GM12878 (cell line): ENCODE measurements at regions not wholly inside any gene's neighbourhood (a gene's known extent, or its start where the extent isn't known, plus 50 kb on each side); places are given as distances from the start of the nearest gene placed in this dataset.

Experiments used
- ATAC-seq: fragments of 200-7000 bp; cut with Tn5 transposase; 3 replicates; pipeline ENCODE4 v1.9.1; 2020; ENCODE audit warnings: mild to moderate bottlenecking, moderate library complexity
- BruUV-seq: library from RNA; stranded (reverse); fragments of 400-500 nt; replicated peaks from 2 replicates; lab custom pipeline; 2021; lab: Mats Ljungman, UMichigan
- CTCF ChIA-PET: fragments of 300-600 bp; sonication (Branson Sonifier 250); formaldehyde crosslinking; extraction: SDS; loops from one replicate; lab custom pipeline; 2021; ENCODE audit warnings: inconsistent platforms; lab: Yijun Ruan, JAX
- POLR2A ChIA-PET: fragments of 350-600 bp; formaldehyde crosslinking; extraction: SDS; loops from one replicate; lab custom pipeline; 2021; ENCODE audit warnings: inconsistent platforms; lab: Charles Lee
- RAD21 ChIA-PET: fragments of 300-600 bp; sonication (Branson Sonifier 250); formaldehyde crosslinking; loops from one replicate; lab custom pipeline; 2023; ENCODE audit warnings: antibody characterized with exemption; ENCODE audit not compliant: unreplicated experiment; lab: Charles Lee
- SMC1A ChIA-PET: fragments of 300-600 bp; sonication (Branson Sonifier 250); formaldehyde crosslinking; loops from one replicate; lab custom pipeline; 2023; ENCODE audit not compliant: unreplicated experiment, uncharacterized antibody; lab: Charles Lee
- DNase-seq: peaks from one replicate; pipeline ENCODE4 v3.0.0-alpha.2; 2011; ENCODE audit warnings: low read depth, low spot score
- FAIRE-seq: peaks from 3 replicates; lab custom pipeline; 2011; peaks lifted over from hg19 to GRCh38; lab: Jason Lieb, UNC
- H2AFZ ChIP-seq: 2 replicates; pipeline ENCODE4 v1.6.0; 2011; ENCODE audit warnings: low read depth, low read length, control low read depth; ENCODE audit not compliant: control insufficient read depth
- H3K27ac ChIP-seq: 2 replicates; pipeline ENCODE4 v1.5.1; 2011; ENCODE audit warnings: control low read depth; ENCODE audit not compliant: control insufficient read depth, insufficient read depth
- H3K27me3 ChIP-seq, 2 experiments: replicated peaks in 1 of 2; 2 replicates each; pipeline versions ENCODE4 v1.6.0 to v1.6.1; 2011; ENCODE audit warnings: low read length in 1 of 2; ENCODE audit not compliant: control insufficient read depth in 2 of 2, insufficient read depth in 2 of 2
- H3K36me3 ChIP-seq, 2 experiments: 2 replicates each; pipeline ENCODE4 v1.5.1; 2011; ENCODE audit warnings: low read length in 1 of 2; ENCODE audit not compliant: control insufficient read depth in 2 of 2, insufficient read depth in 2 of 2
- H3K4me1 ChIP-seq: 2 replicates; pipeline ENCODE4 v1.6.1; 2011; ENCODE audit warnings: mild to moderate bottlenecking, low read length, moderate library complexity, mixed read lengths; ENCODE audit not compliant: control insufficient read depth, insufficient read depth
- H3K4me2 ChIP-seq: 2 replicates; pipeline ENCODE4 v1.6.0; 2011; ENCODE audit warnings: control low read depth; ENCODE audit not compliant: control insufficient read depth, insufficient read depth
- H3K4me3 ChIP-seq: fragments of 200-600 bp; sonication (generic); 2 replicates; pipeline ENCODE4 v1.5.1; 2016
- H3K79me2 ChIP-seq: 2 replicates; pipeline ENCODE4 v1.6.0; 2011; ENCODE audit warnings: low read length; ENCODE audit not compliant: control insufficient read depth, insufficient read depth
- H3K9ac ChIP-seq: 2 replicates; pipeline ENCODE4 v1.8.0; 2011; ENCODE audit warnings: low read length, control low read depth, mixed read lengths; ENCODE audit not compliant: control insufficient read depth, insufficient read depth
- H3K9me3 ChIP-seq: replicated peaks from 3 replicates; pipeline ENCODE4 v1.5.1; 2011; ENCODE audit warnings: mild to moderate bottlenecking, low read length; ENCODE audit not compliant: control insufficient read depth, insufficient read depth
- H4K20me1 ChIP-seq: 2 replicates; pipeline ENCODE4 v1.6.0; 2011; ENCODE audit not compliant: control insufficient read depth, insufficient read depth
- CBFB ChIP-seq: IDR thresholded peaks from 2 replicates; pipeline ENCODE4 v1.6.1; 2016; ENCODE audit warnings: antibody characterized with exemption, low read depth
- CEBPB ChIP-seq, 2 experiments: fragments of 150-350 bp in 1 of 2; IDR thresholded peaks; 2 replicates each; pipeline ENCODE4 v1.6.1; 2012 to 2014; ENCODE audit warnings: low read depth in 2 of 2, low read length in 2 of 2, borderline replicate concordance in 1 of 2, inconsistent platforms in 1 of 2
- E2F4 ChIP-seq: IDR thresholded peaks from 2 replicates; pipeline ENCODE4 v1.6.1; 2012; ENCODE audit warnings: low read depth, low read length, improper control_type of control experiment
- E2F8 ChIP-seq: fragments of 450-650 bp; IDR thresholded peaks from 2 replicates; pipeline ENCODE4 v1.6.1; 2018; ENCODE audit warnings: mild to moderate bottlenecking, low read depth, moderate library complexity; ENCODE audit not compliant: partially characterized antibody
- E4F1 ChIP-seq: fragments of 450-650 bp; IDR thresholded peaks from 2 replicates; pipeline ENCODE4 v1.6.1; 2018; ENCODE audit warnings: borderline replicate concordance, mild to moderate bottlenecking; ENCODE audit not compliant: partially characterized antibody
- GATAD2B ChIP-seq: fragments of 450-650 bp; conservative IDR thresholded peaks from 2 replicates; pipeline ENCODE4 v1.6.1; 2017; ENCODE audit warnings: low read depth, mild to moderate bottlenecking, moderate library complexity
- IRF5 ChIP-seq: fragments of 450-650 bp; IDR thresholded peaks from 2 replicates; pipeline ENCODE4 v1.6.1; 2017; ENCODE audit warnings: borderline replicate concordance
- POLR2AphosphoS2 ChIP-seq: IDR thresholded peaks from 2 replicates; pipeline ENCODE4 v1.6.1; 2011; ENCODE audit warnings: low read depth, mild to moderate bottlenecking, low read length, improper control_type of control experiment, moderate library complexity
- RAD21 ChIP-seq: IDR thresholded peaks from 2 replicates; pipeline ENCODE4 v1.6.1; 2011; ENCODE audit warnings: mild to moderate bottlenecking, low read depth, low read length, moderate library complexity; ENCODE audit not compliant: insufficient read depth
- RUNX3 ChIP-seq: IDR thresholded peaks from 2 replicates; pipeline ENCODE4 v1.6.1; 2012; ENCODE audit warnings: low read length, inconsistent platforms
- WGBS: methylation state at CpG from one replicate; pipeline ENCODE4 v1.1.6; 2016; ENCODE audit warnings: low lambda C conversion rate; ENCODE audit not compliant: insufficient replicate concordance, insufficient coverage; ENCODE audit errors: missing lambda C conversion rate; 5-methylcytosine and 5-hydroxymethylcytosine counted together
- in situ Hi-C: fragments of 300-500 bp; cut with MboI; formaldehyde crosslinking; loops from 9 replicates; pipeline ENCODE4 v1.14.3; 2018; ENCODE audit warnings: mixed read lengths
- intact Hi-C: fragments of 100-400 bp; cut with micrococcal nuclease; formaldehyde crosslinking; loops from one replicate; pipeline ENCODE4 v1.14.2; 2022; ENCODE audit not compliant: unreplicated experiment
- TF ChIP-seq, protein P1 (sequence below): IDR thresholded peaks from 2 replicates; pipeline ENCODE4 v1.6.1; 2012; ENCODE audit warnings: improper control_type of control experiment, low read depth, low read length; ENCODE audit not compliant: insufficient replicate concordance

DNA sequence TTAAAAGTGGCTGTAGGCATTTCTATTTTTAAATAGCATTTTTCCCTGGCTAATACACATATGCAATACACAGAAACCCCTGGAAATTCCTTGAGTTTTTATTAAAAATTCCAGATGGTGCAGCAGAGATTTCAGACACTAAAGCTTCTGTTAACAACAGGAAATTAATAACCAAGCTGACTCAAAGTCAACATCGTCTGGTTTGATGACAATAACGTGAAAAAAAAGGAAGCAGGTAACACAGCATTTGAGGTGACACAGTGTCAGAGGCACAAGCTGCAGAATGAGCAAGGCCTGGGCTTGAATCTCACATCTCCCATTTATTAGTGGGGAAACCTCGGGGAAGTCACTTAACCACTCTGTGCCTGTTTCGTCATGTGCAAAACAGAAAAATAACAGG lies 64.6 kb upstream of the GJB5 start:
- H2AFZ ChIP-seq, result no peak overlapping the region
- no peak overlapping the region for H3K4me2 ChIP-seq
- intact Hi-C loops (no loop called here), in situ Hi-C loops (no loop called here)
- H3K27ac ChIP-seq, result no peak overlapping the region
- no peaks in the 10 kb centered on the region for H3K9me3 ChIP-seq
- FAIRE-seq, result no peak
- no TSS peak for BruUV-seq
- 16% methylated on average over 4 of the region's 4 CpGs for WGBS
- ChIA-PET CTCF (interaction anchor here (1.9 kb wide), 1 partner anchor 9 kb away, joined by 4 read pairs; no protein-coding TSS in a partner anchor), RAD21 (no interaction called here), POLR2A (no interaction called here), SMC1A (no interaction called here)
- no peak overlapping the region for H3K9ac ChIP-seq
- no peaks in the 10 kb centered on the region for H4K20me1 ChIP-seq
- no peak for DNase-seq
- H3K79me2 ChIP-seq, result no peaks in the 10 kb centered on the region
- ATAC-seq, result no peak
- peaks cover 0 to 3% of the 10 kb centered on the region in 2 experiments; a peak in 2 of 4 replicates for H3K27me3 ChIP-seq
- H3K4me3 ChIP-seq, result no peak overlapping the region
- no peaks in the 10 kb centered on the region for H3K4me1 ChIP-seq
- H3K36me3 ChIP-seq, result no peaks in the 10 kb centered on the region
- TF ChIP-seq GATAD2B, result no peak
- no peak for TF ChIP-seq E2F4
- no peak for TF ChIP-seq E4F1
- TF ChIP-seq, protein P1, sequence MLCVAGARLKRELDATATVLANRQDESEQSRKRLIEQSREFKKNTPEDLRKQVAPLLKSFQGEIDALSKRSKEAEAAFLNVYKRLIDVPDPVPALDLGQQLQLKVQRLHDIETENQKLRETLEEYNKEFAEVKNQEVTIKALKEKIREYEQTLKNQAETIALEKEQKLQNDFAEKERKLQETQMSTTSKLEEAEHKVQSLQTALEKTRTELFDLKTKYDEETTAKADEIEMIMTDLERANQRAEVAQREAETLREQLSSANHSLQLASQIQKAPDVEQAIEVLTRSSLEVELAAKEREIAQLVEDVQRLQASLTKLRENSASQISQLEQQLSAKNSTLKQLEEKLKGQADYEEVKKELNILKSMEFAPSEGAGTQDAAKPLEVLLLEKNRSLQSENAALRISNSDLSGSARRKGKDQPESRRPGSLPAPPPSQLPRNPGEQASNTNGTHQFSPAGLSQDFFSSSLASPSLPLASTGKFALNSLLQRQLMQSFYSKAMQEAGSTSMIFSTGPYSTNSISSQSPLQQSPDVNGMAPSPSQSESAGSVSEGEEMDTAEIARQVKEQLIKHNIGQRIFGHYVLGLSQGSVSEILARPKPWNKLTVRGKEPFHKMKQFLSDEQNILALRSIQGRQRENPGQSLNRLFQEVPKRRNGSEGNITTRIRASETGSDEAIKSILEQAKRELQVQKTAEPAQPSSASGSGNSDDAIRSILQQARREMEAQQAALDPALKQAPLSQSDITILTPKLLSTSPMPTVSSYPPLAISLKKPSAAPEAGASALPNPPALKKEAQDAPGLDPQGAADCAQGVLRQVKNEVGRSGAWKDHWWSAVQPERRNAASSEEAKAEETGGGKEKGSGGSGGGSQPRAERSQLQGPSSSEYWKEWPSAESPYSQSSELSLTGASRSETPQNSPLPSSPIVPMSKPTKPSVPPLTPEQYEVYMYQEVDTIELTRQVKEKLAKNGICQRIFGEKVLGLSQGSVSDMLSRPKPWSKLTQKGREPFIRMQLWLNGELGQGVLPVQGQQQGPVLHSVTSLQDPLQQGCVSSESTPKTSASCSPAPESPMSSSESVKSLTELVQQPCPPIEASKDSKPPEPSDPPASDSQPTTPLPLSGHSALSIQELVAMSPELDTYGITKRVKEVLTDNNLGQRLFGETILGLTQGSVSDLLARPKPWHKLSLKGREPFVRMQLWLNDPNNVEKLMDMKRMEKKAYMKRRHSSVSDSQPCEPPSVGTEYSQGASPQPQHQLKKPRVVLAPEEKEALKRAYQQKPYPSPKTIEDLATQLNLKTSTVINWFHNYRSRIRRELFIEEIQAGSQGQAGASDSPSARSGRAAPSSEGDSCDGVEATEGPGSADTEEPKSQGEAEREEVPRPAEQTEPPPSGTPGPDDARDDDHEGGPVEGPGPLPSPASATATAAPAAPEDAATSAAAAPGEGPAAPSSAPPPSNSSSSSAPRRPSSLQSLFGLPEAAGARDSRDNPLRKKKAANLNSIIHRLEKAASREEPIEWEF, result no peak
- TF ChIP-seq CEBPB (IDR thresholded peaks at IDR 0.05; ENCODE audit: borderline replicate concordance in 1 of 2, low read depth in 2 of 2, low read length in 2 of 2), result no peak
- TF ChIP-seq E2F8, result no peak
- TF ChIP-seq POLR2AphosphoS2, result no peak
- TF ChIP-seq CBFB, result no peak
- TF ChIP-seq RAD21, result no peak
- TF ChIP-seq IRF5, result no peak
- no peak for TF ChIP-seq RUNX3
